NCI-H2081 (cell line): ENCODE measurements at regions not wholly inside any gene's neighbourhood (a gene's known extent, or its start where the extent isn't known, plus 50 kb on each side); places are given as distances from the start of the nearest gene placed in this dataset.
"Not testable (repeated sequence)": the region's sequence is repeated elsewhere in the genome, so short reads cannot be mapped to it uniquely, and the experiment has no call there.

Source experiments
- DNase-seq, 2 experiments: peaks; one replicate each; lab custom pipeline; 2025; lab: John Stamatoyannopoulos, UW

- no peak for DNase-seq
Observed at GRCh38 chr3:78255403-78255802, 1215.5 kb downstream of the ROBO2 start.

GRCh38 chr3:78256123-78256522 is 1216.2 kb downstream of the ROBO2 start:
- DNase-seq: no peak

GRCh38 chr3:78257951-78258530 is 1218.1 kb downstream of the ROBO2 start:
- DNase-seq: no peak

- DNase-seq: no peak
Observed at GRCh38 chr3:78258798-78259197, 1218.9 kb downstream of the ROBO2 start.

- no peak for DNase-seq
Observed at GRCh38 chr3:78260388-78260787, 1220.5 kb downstream of the ROBO2 start.

- DNase-seq: not testable (repeated sequence)
Observed at GRCh38 chr3:78266550-78266949, 1226.7 kb downstream of the ROBO2 start.

GRCh38 chr3:78267235-78267634 is 1227.3 kb downstream of the ROBO2 start:
- DNase-seq: no peak

- DNase-seq: no peak
Observed at GRCh38 chr3:78268087-78268486, 1228.2 kb downstream of the ROBO2 start.

GRCh38 chr3:78268716-78269668 is 1229.1 kb downstream of the ROBO2 start:
- DNase-seq: no peak

- no peak for DNase-seq
Observed at GRCh38 chr3:78273326-78273725, 1233.4 kb downstream of the ROBO2 start.

GRCh38 chr3:78274475-78275065 is 1234.7 kb downstream of the ROBO2 start:
- no peak for DNase-seq

GRCh38 chr3:78275420-78275852 is 1235.5 kb downstream of the ROBO2 start:
- DNase-seq: no peak

GRCh38 chr3:78277220-78277619 is 1237.3 kb downstream of the ROBO2 start:
- DNase-seq: no peak

GRCh38 chr3:78277801-78278200 is 1237.9 kb downstream of the ROBO2 start:
- no peak for DNase-seq

GRCh38 chr3:78279091-78279490 is 1239.2 kb downstream of the ROBO2 start:
- no peak for DNase-seq

GRCh38 chr3:78281381-78281780 is 1241.5 kb downstream of the ROBO2 start:
- no peak for DNase-seq

- no peak for DNase-seq
Observed at GRCh38 chr3:78283994-78284393, 1244.1 kb downstream of the ROBO2 start.

- DNase-seq: no peak
Observed at GRCh38 chr3:78285032-78285728, 1245.3 kb downstream of the ROBO2 start.

GRCh38 chr3:78287085-78287484 is 1247.2 kb downstream of the ROBO2 start:
- no peak for DNase-seq

GRCh38 chr3:78293284-78293683 is 1253.4 kb downstream of the ROBO2 start:
- no peak for DNase-seq

- no peak for DNase-seq
Observed at GRCh38 chr3:78304115-78304514, 1264.2 kb downstream of the ROBO2 start.

- DNase-seq: no peak
Observed at GRCh38 chr3:78312851-78313250, 1273.0 kb downstream of the ROBO2 start.
